B cell (primary cell): ENCODE measurements at regions not wholly inside any gene's neighbourhood (a gene's known extent, or its start where the extent isn't known, plus 50 kb on each side); places are given as distances from the start of the nearest gene placed in this dataset.

Source experiments
- ATAC-seq: fragments of 200-7000 bp; cut with Tn5 transposase; one replicate; pipeline ENCODE4 v1.10.0; 2021; ENCODE audit warnings: low read depth, mild to moderate bottlenecking, moderate number of reproducible peaks, moderate library complexity
- CTCF ChIA-PET: fragments of 350-600 bp; sonication (Branson Sonifier 250); formaldehyde crosslinking; loops from one replicate; lab custom pipeline; 2021; ENCODE audit warnings: antibody characterized with exemption, inconsistent platforms; lab: Charles Lee
- POLR2A ChIA-PET: fragments of 350-600 bp; sonication (Branson Sonifier 250); formaldehyde crosslinking; loops from one replicate; lab custom pipeline; 2021; ENCODE audit warnings: antibody characterized with exemption; lab: Charles Lee
- DNase-seq: peaks from one replicate; pipeline ENCODE4 v3.0.0; 2013
- H2AFZ ChIP-seq: 2 replicates; pipeline ENCODE4 v1.6.1; 2012; ENCODE audit warnings: mild to moderate bottlenecking, low read depth, low read length; ENCODE audit not compliant: insufficient read depth, poor library complexity, severe bottlenecking
- H3K27ac ChIP-seq, 2 donors: 1 replicate in 1 of 2; 2 replicates in 1 of 2; pipeline ENCODE4 v1.5.1; 2012 to 2013; ENCODE audit warnings: low read length in 2 of 2, mild to moderate bottlenecking in 2 of 2, moderate library complexity in 1 of 2
- H3K27me3 ChIP-seq, 4 experiments: fragments of 200-600 bp in 1 of 4; sonication (generic) in 1 of 4; replicated peaks in 1 of 4; 1 replicate in 2 of 4; 2 replicates in 2 of 4; pipeline versions ENCODE4 v1.6.1 to v1.7.0; 2013 to 2016; ENCODE audit warnings: low read length in 3 of 4, mild to moderate bottlenecking in 2 of 4, mixed read lengths in 1 of 4, moderate library complexity in 1 of 4; ENCODE audit not compliant: insufficient read depth in 4 of 4, control insufficient read depth in 3 of 4; ENCODE audit errors: control extremely low read depth in 1 of 4
- H3K36me3 ChIP-seq, 2 experiments: replicated peaks in 1 of 2; 1 replicate in 1 of 2; 2 replicates in 1 of 2; pipeline versions ENCODE4 v1.6.1 to v1.7.1; 2013; ENCODE audit warnings: low read length in 1 of 2; ENCODE audit not compliant: insufficient read depth in 2 of 2, control insufficient read depth in 1 of 2; ENCODE audit errors: control extremely low read depth in 1 of 2, extremely low read depth in 1 of 2
- H3K4me1 ChIP-seq, 2 donors: fragments of 200-600 bp in 1 of 2; sonication (generic) in 1 of 2; 1 replicate in 1 of 2; 2 replicates in 1 of 2; pipeline versions ENCODE4 v1.5.1 to v1.6.1; 2013 to 2017; ENCODE audit warnings: low read length in 2 of 2; ENCODE audit not compliant: control insufficient read depth in 2 of 2, insufficient read depth in 2 of 2
- H3K4me2 ChIP-seq: replicated peaks from 2 replicates; pipeline ENCODE3; 2012; ENCODE audit warnings: mild to moderate bottlenecking, low read depth, low read length; ENCODE audit not compliant: poor library complexity, severe bottlenecking
- H3K4me3 ChIP-seq, 5 experiments: fragments of 200-600 bp in 1 of 5; sonication (generic) in 1 of 5; 1 replicate in 3 of 5; 2 replicates in 2 of 5; pipeline versions ENCODE4 v1.5.1 to v1.7.0; 2011 to 2016; ENCODE audit warnings: low read length in 4 of 5, mild to moderate bottlenecking in 4 of 5, low read depth in 2 of 5, control low read depth in 1 of 5, moderate library complexity in 1 of 5; ENCODE audit not compliant: insufficient read depth in 1 of 5; ENCODE audit errors: control extremely low read depth in 1 of 5, extremely low read depth in 1 of 5
- H3K79me2 ChIP-seq: fragments of 200-600 bp; sonication (generic); one replicate; pipeline ENCODE4 v1.6.0; 2016; ENCODE audit warnings: low read length; ENCODE audit not compliant: control insufficient read depth, insufficient read depth
- H3K9ac ChIP-seq: fragments of 200-600 bp; sonication (generic); 2 replicates; pipeline ENCODE4 v1.6.1; 2017; ENCODE audit warnings: mild to moderate bottlenecking, low read length, moderate library complexity
- H3K9me3 ChIP-seq, 3 donors: one replicate each; pipeline versions ENCODE4 v1.6.1 to v1.7.1; 2013; ENCODE audit warnings: low read length in 2 of 3; ENCODE audit not compliant: control insufficient read depth in 2 of 3, insufficient read depth in 1 of 3; ENCODE audit errors: control extremely low read depth in 1 of 3
- H4K20me1 ChIP-seq: 2 replicates; pipeline ENCODE4 v1.6.0; 2012; ENCODE audit warnings: mild to moderate bottlenecking, low read length; ENCODE audit not compliant: insufficient read depth, control insufficient read depth, poor library complexity, severe bottlenecking
- H3K27ac Mint-ChIP-seq: one replicate; pipeline ENCODE4 v1.8.0; 2021; ENCODE audit warnings: mixed read lengths
- H3K27me3 Mint-ChIP-seq: one replicate; pipeline ENCODE4 v1.8.0; 2021; ENCODE audit warnings: mixed read lengths
- H3K4me1 Mint-ChIP-seq: one replicate; pipeline ENCODE4 v1.8.0; 2021; ENCODE audit warnings: mixed read lengths
- H3K4me3 Mint-ChIP-seq: one replicate; pipeline ENCODE4 v1.8.0; 2021; ENCODE audit warnings: mixed read lengths
- H3K9me3 Mint-ChIP-seq: one replicate; pipeline ENCODE4 v1.8.0; 2022; ENCODE audit warnings: mixed read lengths; ENCODE audit not compliant: insufficient read depth
- CTCF ChIP-seq: fragments of 200-600 bp; IDR thresholded peaks from one replicate; pipeline ENCODE4 v1.8.0; 2022; ENCODE audit warnings: antibody characterized with exemption, mild to moderate bottlenecking
- EZH2 ChIP-seq: IDR thresholded peaks from 2 replicates; pipeline ENCODE4 v1.6.1; 2012; ENCODE audit warnings: borderline replicate concordance, low read depth, mild to moderate bottlenecking, moderate library complexity, low read length; ENCODE audit not compliant: insufficient read depth, poor library complexity, severe bottlenecking
- WGBS: methylation state at CpG from one replicate; pipeline ENCODE4 v1.1.5; 2013; ENCODE audit warnings: missing lambda C conversion rate; ENCODE audit not compliant: insufficient coverage; 5-methylcytosine and 5-hydroxymethylcytosine counted together
- intact Hi-C: fragments of 100-400 bp; cut with micrococcal nuclease; formaldehyde crosslinking; loops from one replicate; pipeline ENCODE4 v1.10.0; 2022

- no peak overlapping the region for H3K4me3 ChIP-seq
- no peak overlapping the region for H3K4me2 ChIP-seq
- H3K27me3 ChIP-seq, result peaks cover 0 to 31% (median 12%) of the 10 kb centered on the region in 4 experiments
- no peak for TF ChIP-seq EZH2
- TF ChIP-seq CTCF, result no peak
- H3K4me1 ChIP-seq, result peaks cover 7 to 16% of the 10 kb centered on the region in 2 donors
- 62% methylated on average over 5 of the region's 6 CpGs for WGBS
- no peak for DNase-seq
- H3K79me2 ChIP-seq, result no peaks in the 10 kb centered on the region
- Mint-ChIP-seq H3K27me3 (peaks cover 46% of the 10 kb centered on the region), H3K27ac (no peak overlapping the region), H3K4me3 (no peak overlapping the region), H3K4me1 (peaks cover 8% of the 10 kb centered on the region), H3K9me3 (no peaks in the 10 kb centered on the region)
- no peak overlapping the region for H2AFZ ChIP-seq
- CTCF ChIA-PET, result interaction anchor here (0.6 to 1.6 kb wide), 8 partner anchors 15 to 449 kb away, joined by 3 to 10 read pairs (median 4); no protein-coding TSS in a partner anchor
- POLR2A ChIA-PET, result no interaction called here
- no peaks in the 10 kb centered on the region for H3K9me3 ChIP-seq
- ATAC-seq, result no peak
- H4K20me1 ChIP-seq, result no peaks in the 10 kb centered on the region
- H3K27ac ChIP-seq, result no peak overlapping the region
- H3K36me3 ChIP-seq, result no peaks in the 10 kb centered on the region
- intact Hi-C loops, result loop anchor here (1.0 to 5.0 kb wide), 2 partner anchors 250 to 447 kb away; no protein-coding TSS in a partner anchor
- H3K9ac ChIP-seq, result no peak overlapping the region
Observed at GRCh38 chr1:10942542-10942912, 69.9 kb upstream of the TARDBP start.

- H3K9ac ChIP-seq, result no peak overlapping the region
- no peak overlapping the region for H3K27ac ChIP-seq
- no peak overlapping the region for H3K4me3 Mint-ChIP-seq
- TF ChIP-seq EZH2, result no peak
- TF ChIP-seq CTCF, result no peak
- peaks cover 43% of the 10 kb centered on the region for H3K27me3 Mint-ChIP-seq
- H3K4me1 Mint-ChIP-seq, result peaks cover 8% of the 10 kb centered on the region
- intact Hi-C loops, result loop anchor here (5.0 kb wide), 1 partner anchor 251 kb away; no protein-coding TSS in a partner anchor
- H3K4me2 ChIP-seq, result no peak overlapping the region
- no peaks in the 10 kb centered on the region for H4K20me1 ChIP-seq
- ChIA-PET CTCF (interaction anchor here (0.6 kb wide), 1 partner anchor 10 kb away, joined by 5 read pairs; no protein-coding TSS in a partner anchor), POLR2A (no interaction called here)
- H3K27me3 ChIP-seq, result peaks cover 0 to 31% (median 12%) of the 10 kb centered on the region in 4 experiments
- no peak overlapping the region for H2AFZ ChIP-seq
- no peaks in the 10 kb centered on the region for H3K9me3 Mint-ChIP-seq
- H3K27ac Mint-ChIP-seq, result no peak overlapping the region
- H3K4me3 ChIP-seq, result no peak overlapping the region
- WGBS, result 74% methylated on average over 7 of the region's 7 CpGs
- H3K79me2 ChIP-seq, result no peaks in the 10 kb centered on the region
- DNase-seq, result no peak
- no peaks in the 10 kb centered on the region for H3K9me3 ChIP-seq
- no peak for ATAC-seq
- H3K36me3 ChIP-seq, result no peaks in the 10 kb centered on the region
- H3K4me1 ChIP-seq, result peaks cover 7 to 16% of the 10 kb centered on the region in 2 donors
Observed at GRCh38 chr1:10943041-10943440, 69.4 kb upstream of the TARDBP start.
